ENCODE measurements at regions not wholly inside any gene's neighbourhood (a gene's known extent, or its start where the extent isn't known, plus 50 kb on each side); places are given as distances from the start of the nearest gene placed in this dataset.

DNA sequence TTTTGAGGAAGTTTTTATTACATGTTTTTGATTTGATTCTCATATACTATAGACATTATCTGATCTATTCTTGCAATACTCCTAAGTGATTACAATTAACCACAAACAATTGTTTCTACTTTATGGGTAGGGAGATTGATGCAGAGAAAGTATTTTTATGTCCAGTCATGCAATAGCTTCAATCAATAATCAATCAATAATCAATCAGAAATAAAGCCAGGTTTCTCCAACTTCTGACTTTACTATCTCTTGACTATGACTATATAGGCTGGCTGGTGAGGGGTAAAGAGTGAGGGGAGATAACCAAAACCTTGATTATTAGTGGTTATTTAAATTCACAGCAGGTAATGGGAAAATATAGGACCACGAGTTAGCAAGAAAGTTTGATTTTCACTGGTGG is 85.9 kb downstream of the HPGD start:
- Histone ChIP-seq H3K27me3 (ENCODE audit: control insufficient read depth, insufficient read depth, low read length) (no peaks in the 10 kb centered on the region), H4K20me1 (ENCODE audit: control insufficient read depth, extremely low read depth, insufficient read depth, low read length) (no peaks in the 10 kb centered on the region), H3K4me2 (ENCODE audit: extremely low read depth, insufficient read depth, low read length) (no peak overlapping the region), H3K79me2 (ENCODE audit: control insufficient read depth, insufficient read depth, low read length) (no peaks in the 10 kb centered on the region), H2AFZ (ENCODE audit: low read length) (no peak overlapping the region), H3K36me3 (ENCODE audit: control insufficient read depth, insufficient read depth, low read length) (no peaks in the 10 kb centered on the region), H3K9ac (ENCODE audit: insufficient read depth, low read length) (no peak overlapping the region), H3K27ac (ENCODE audit: insufficient read depth, low read length) (no peak overlapping the region), H3K4me1 (ENCODE audit: control insufficient read depth, extremely low read depth, insufficient read depth, low read length) (no peaks in the 10 kb centered on the region), H3K4me3 (replicated peaks in 1 of 4; ENCODE audit: control extremely low read depth in 1 of 4, insufficient read depth in 1 of 4, low read depth in 3 of 4, low read length in 4 of 4) (no peak overlapping the region), H3K9me3 (ENCODE audit: control insufficient read depth, insufficient read depth, low read depth, low read length) (no peaks in the 10 kb centered on the region)
- TF ChIP-seq, protein P1, sequence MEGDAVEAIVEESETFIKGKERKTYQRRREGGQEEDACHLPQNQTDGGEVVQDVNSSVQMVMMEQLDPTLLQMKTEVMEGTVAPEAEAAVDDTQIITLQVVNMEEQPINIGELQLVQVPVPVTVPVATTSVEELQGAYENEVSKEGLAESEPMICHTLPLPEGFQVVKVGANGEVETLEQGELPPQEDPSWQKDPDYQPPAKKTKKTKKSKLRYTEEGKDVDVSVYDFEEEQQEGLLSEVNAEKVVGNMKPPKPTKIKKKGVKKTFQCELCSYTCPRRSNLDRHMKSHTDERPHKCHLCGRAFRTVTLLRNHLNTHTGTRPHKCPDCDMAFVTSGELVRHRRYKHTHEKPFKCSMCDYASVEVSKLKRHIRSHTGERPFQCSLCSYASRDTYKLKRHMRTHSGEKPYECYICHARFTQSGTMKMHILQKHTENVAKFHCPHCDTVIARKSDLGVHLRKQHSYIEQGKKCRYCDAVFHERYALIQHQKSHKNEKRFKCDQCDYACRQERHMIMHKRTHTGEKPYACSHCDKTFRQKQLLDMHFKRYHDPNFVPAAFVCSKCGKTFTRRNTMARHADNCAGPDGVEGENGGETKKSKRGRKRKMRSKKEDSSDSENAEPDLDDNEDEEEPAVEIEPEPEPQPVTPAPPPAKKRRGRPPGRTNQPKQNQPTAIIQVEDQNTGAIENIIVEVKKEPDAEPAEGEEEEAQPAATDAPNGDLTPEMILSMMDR (conservative IDR thresholded peaks at IDR 0.05 in 1 of 2, IDR thresholded peaks at IDR 0.05 in 1 of 2; ENCODE audit: low read depth in 1 of 2, low read length in 2 of 2) = no peak
- no peak for TF ChIP-seq EZH2 (IDR thresholded peaks at IDR 0.05; ENCODE audit: low read length, missing control alignments)
- no peak for DNase-seq (ENCODE audit: low read depth in 2 of 2)

DNA sequence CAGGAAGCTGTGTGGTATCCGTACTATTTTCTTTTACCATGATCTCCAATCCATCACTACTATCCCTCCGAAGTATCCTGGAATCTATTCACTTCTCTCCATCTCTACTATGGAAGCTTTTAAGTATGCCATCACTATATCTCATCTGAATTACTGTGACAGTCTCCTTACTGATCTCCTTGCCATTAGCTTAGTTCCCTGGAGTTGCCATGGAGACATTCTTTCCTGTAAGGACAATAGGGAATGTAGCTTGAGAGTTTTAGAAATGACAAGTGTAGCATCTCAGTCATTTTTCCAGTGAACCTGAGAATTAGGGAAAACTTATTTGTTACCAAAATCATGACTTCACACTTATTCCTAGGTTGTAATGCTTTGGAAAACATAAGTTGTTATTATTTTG is 86.3 kb downstream of the HPGD start:
- no peak overlapping the region for H3K4me3 ChIP-seq (replicated peaks in 1 of 4; ENCODE audit: control extremely low read depth in 1 of 4, insufficient read depth in 1 of 4, low read depth in 3 of 4, low read length in 4 of 4)
- DNase-seq (ENCODE audit: low read depth in 2 of 2) = no peak
- no peak overlapping the region for H2AFZ ChIP-seq (ENCODE audit: low read length)
- no peaks in the 10 kb centered on the region for H4K20me1 ChIP-seq (ENCODE audit: control insufficient read depth, extremely low read depth, insufficient read depth, low read length)
- no peak overlapping the region for H3K4me2 ChIP-seq (ENCODE audit: extremely low read depth, insufficient read depth, low read length)
- no peaks in the 10 kb centered on the region for H3K79me2 ChIP-seq (ENCODE audit: control insufficient read depth, insufficient read depth, low read length)
- H3K4me1 ChIP-seq (ENCODE audit: control insufficient read depth, extremely low read depth, insufficient read depth, low read length) = no peaks in the 10 kb centered on the region
- no peak overlapping the region for H3K27ac ChIP-seq (ENCODE audit: insufficient read depth, low read length)
- TF ChIP-seq EZH2 (IDR thresholded peaks at IDR 0.05; ENCODE audit: low read length, missing control alignments) = no peak
- TF ChIP-seq, protein P1 (conservative IDR thresholded peaks at IDR 0.05 in 1 of 2, IDR thresholded peaks at IDR 0.05 in 1 of 2; ENCODE audit: low read depth in 1 of 2, low read length in 2 of 2) = no peak
- H3K9ac ChIP-seq (ENCODE audit: insufficient read depth, low read length) = no peak overlapping the region
- H3K36me3 ChIP-seq (ENCODE audit: control insufficient read depth, insufficient read depth, low read length) = no peaks in the 10 kb centered on the region
- H3K9me3 ChIP-seq (ENCODE audit: control insufficient read depth, insufficient read depth, low read depth, low read length) = no peaks in the 10 kb centered on the region
- no peaks in the 10 kb centered on the region for H3K27me3 ChIP-seq (ENCODE audit: control insufficient read depth, insufficient read depth, low read length)

DNA sequence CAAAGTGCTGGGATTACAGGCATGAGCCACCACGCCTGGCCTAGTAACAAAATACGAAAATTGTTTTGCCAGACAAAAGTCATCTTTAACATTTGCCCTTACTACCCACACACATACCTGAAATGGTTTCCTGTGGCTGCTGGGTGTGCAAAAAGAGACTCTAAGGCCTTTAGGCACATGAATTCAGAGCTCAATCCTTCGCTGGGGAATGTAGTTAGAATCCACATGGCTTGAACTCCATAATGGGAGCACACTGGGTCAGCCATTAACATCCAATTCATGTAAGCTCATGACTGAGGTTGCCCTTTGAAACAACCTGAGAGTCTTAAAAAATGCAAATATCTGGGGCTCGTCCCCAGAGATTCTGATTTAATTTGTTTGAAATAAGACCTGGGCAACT is 87.8 kb downstream of the HPGD start:
- Histone ChIP-seq H3K27ac (ENCODE audit: insufficient read depth, low read length) (no peak overlapping the region), H3K36me3 (ENCODE audit: control insufficient read depth, insufficient read depth, low read length) (no peaks in the 10 kb centered on the region), H3K4me3 (replicated peaks in 1 of 4; ENCODE audit: control extremely low read depth in 1 of 4, insufficient read depth in 1 of 4, low read depth in 3 of 4, low read length in 4 of 4) (no peak overlapping the region), H3K9ac (ENCODE audit: insufficient read depth, low read length) (no peak overlapping the region), H3K4me1 (ENCODE audit: control insufficient read depth, extremely low read depth, insufficient read depth, low read length) (no peaks in the 10 kb centered on the region), H3K27me3 (ENCODE audit: control insufficient read depth, insufficient read depth, low read length) (no peaks in the 10 kb centered on the region), H3K79me2 (ENCODE audit: control insufficient read depth, insufficient read depth, low read length) (no peaks in the 10 kb centered on the region), H3K4me2 (ENCODE audit: extremely low read depth, insufficient read depth, low read length) (no peak overlapping the region), H4K20me1 (ENCODE audit: control insufficient read depth, extremely low read depth, insufficient read depth, low read length) (no peaks in the 10 kb centered on the region), H3K9me3 (ENCODE audit: control insufficient read depth, insufficient read depth, low read depth, low read length) (no peaks in the 10 kb centered on the region), H2AFZ (ENCODE audit: low read length) (no peak overlapping the region)
- DNase-seq (ENCODE audit: low read depth in 2 of 2) = peak in 1 of 2 donors; percentile 30
- TF ChIP-seq, protein P1 (conservative IDR thresholded peaks at IDR 0.05 in 1 of 2, IDR thresholded peaks at IDR 0.05 in 1 of 2; ENCODE audit: low read depth in 1 of 2, low read length in 2 of 2) = no peak
- no peak for TF ChIP-seq EZH2 (IDR thresholded peaks at IDR 0.05; ENCODE audit: low read length, missing control alignments)

All from fibroblast of lung (primary cell).